ENCODE measurements at regions not wholly inside any gene's neighbourhood (a gene's known extent, or its start where the extent isn't known, plus 50 kb on each side); places are given as distances from the start of the nearest gene placed in this dataset.

GRCh38 chr5:121735618-121736017, 116.1 kb upstream of the FTMT start:
- no peak for TF ChIP-seq GATA2 (IDR thresholded peaks at IDR 0.05; ENCODE audit: low read depth, low read length)
- no peak for TF ChIP-seq GATA3 (IDR thresholded peaks at IDR 0.05; ENCODE audit: low read depth, low read length)

Data from SH-SY5Y (cell line).